Ectodermal cell (in vitro differentiated cells): ENCODE measurements at regions not wholly inside any gene's neighbourhood (a gene's known extent, or its start where the extent isn't known, plus 50 kb on each side); places are given as distances from the start of the nearest gene placed in this dataset.

Experiments used
- H3K27ac ChIP-seq: 2 replicates; pipeline ENCODE4 v1.7.0; 2013; ENCODE audit warnings: mild to moderate bottlenecking, low read depth, low read length; ENCODE audit not compliant: insufficient read depth, poor library complexity, severe bottlenecking
- H3K27me3 ChIP-seq: 2 replicates; pipeline ENCODE4 v1.7.0; 2013; ENCODE audit warnings: mild to moderate bottlenecking, low read length; ENCODE audit not compliant: insufficient read depth, control insufficient read depth, poor library complexity, severe bottlenecking
- H3K36me3 ChIP-seq: one replicate; pipeline ENCODE4 v1.7.0; 2013; ENCODE audit warnings: low read length; ENCODE audit not compliant: control insufficient read depth, insufficient read depth
- H3K4me1 ChIP-seq: one replicate; pipeline ENCODE4 v1.7.0; 2013; ENCODE audit warnings: low read length; ENCODE audit not compliant: control insufficient read depth, insufficient read depth
- H3K4me3 ChIP-seq: 2 replicates; pipeline ENCODE4 v1.7.0; 2013; ENCODE audit warnings: low read depth, low read length, control low read depth; ENCODE audit not compliant: insufficient read depth
- H3K9me3 ChIP-seq: 2 replicates; pipeline ENCODE4 v1.7.0; 2013; ENCODE audit warnings: mild to moderate bottlenecking, low read length, moderate library complexity; ENCODE audit not compliant: control insufficient read depth
- whole genome bisulfite sequencing, 2 experiments: methylation state at CpG; one replicate each; pipeline ENCODE4 v1.1.7; 2013; ENCODE audit warnings: missing lambda C conversion rate in 2 of 2; 5-methylcytosine and 5-hydroxymethylcytosine counted together

- WGBS, 2 experiments = 60 to 92% methylated on average over 1 to 2 of the region's 2 CpGs
- H3K4me1 ChIP-seq = no peaks in the 10 kb centered on the region
These were observed 739.3 kb downstream of the ADGRL2 start for GRCh38 chr1:82540006-82540405.

GRCh38 chr1:82538876-82539275 is 738.1 kb downstream of the ADGRL2 start:
- H3K4me3 ChIP-seq = no peak overlapping the region
- H3K9me3 ChIP-seq = no peaks in the 10 kb centered on the region
- no peaks in the 10 kb centered on the region for H3K27me3 ChIP-seq
- H3K36me3 ChIP-seq = no peaks in the 10 kb centered on the region
- no peak overlapping the region for H3K27ac ChIP-seq
- no peaks in the 10 kb centered on the region for H3K4me1 ChIP-seq

More at GRCh38 chr1:82540006-82540405, 739.3 kb downstream of the ADGRL2 start:
- H3K36me3 ChIP-seq = no peaks in the 10 kb centered on the region
- H3K4me3 ChIP-seq = no peak overlapping the region
- no peaks in the 10 kb centered on the region for H3K27me3 ChIP-seq
- no peak overlapping the region for H3K27ac ChIP-seq
- H3K9me3 ChIP-seq = no peaks in the 10 kb centered on the region

GRCh38 chr1:82534996-82535395 is 734.3 kb downstream of the ADGRL2 start:
- H3K27ac ChIP-seq = no peak overlapping the region
- H3K9me3 ChIP-seq = no peaks in the 10 kb centered on the region
- H3K27me3 ChIP-seq = no peaks in the 10 kb centered on the region
- H3K36me3 ChIP-seq = no peaks in the 10 kb centered on the region
- WGBS, 2 experiments = 97% methylated on average over 6 of the region's 6 CpGs
- H3K4me3 ChIP-seq = no peak overlapping the region
- no peaks in the 10 kb centered on the region for H3K4me1 ChIP-seq

GRCh38 chr1:82525378-82525777 is 724.6 kb downstream of the ADGRL2 start:
- no peak overlapping the region for H3K27ac ChIP-seq
- no peaks in the 10 kb centered on the region for H3K4me1 ChIP-seq
- H3K4me3 ChIP-seq = no peak overlapping the region
- H3K36me3 ChIP-seq = no peaks in the 10 kb centered on the region
- H3K9me3 ChIP-seq = no peaks in the 10 kb centered on the region
- H3K27me3 ChIP-seq = no peaks in the 10 kb centered on the region

GRCh38 chr1:82520611-82521010 is 719.9 kb downstream of the ADGRL2 start:
- H3K27ac ChIP-seq = no peak overlapping the region

GRCh38 chr1:82517586-82517985 is 716.9 kb downstream of the ADGRL2 start:
- Histone ChIP-seq H3K36me3 (no peaks in the 10 kb centered on the region), H3K27me3 (no peaks in the 10 kb centered on the region), H3K4me1 (peaks cover 11% of the 10 kb centered on the region), H3K27ac (no peak overlapping the region), H3K4me3 (no peak overlapping the region), H3K9me3 (no peaks in the 10 kb centered on the region)
- WGBS, 2 experiments = 50 to 51% methylated on average over 8 of the region's 8 CpGs

More at GRCh38 chr1:82520611-82521010, 719.9 kb downstream of the ADGRL2 start:
- whole genome bisulfite sequencing, 2 experiments = 100% methylated on average over 1 of the region's 1 CpG
- H3K36me3 ChIP-seq = no peaks in the 10 kb centered on the region
- H3K4me3 ChIP-seq = no peak overlapping the region
- H3K27me3 ChIP-seq = no peaks in the 10 kb centered on the region
- H3K4me1 ChIP-seq = peaks cover 11% of the 10 kb centered on the region
- no peaks in the 10 kb centered on the region for H3K9me3 ChIP-seq

GRCh38 chr1:82515650-82516049 is 714.9 kb downstream of the ADGRL2 start:
- Histone ChIP-seq H3K36me3 (no peaks in the 10 kb centered on the region), H3K9me3 (no peaks in the 10 kb centered on the region), H3K27ac (no peak overlapping the region), H3K4me1 (peaks cover 11% of the 10 kb centered on the region), H3K27me3 (no peaks in the 10 kb centered on the region), H3K4me3 (no peak overlapping the region)

- Histone ChIP-seq H3K27me3 (no peaks in the 10 kb centered on the region), H3K27ac (no peak overlapping the region), H3K36me3 (no peaks in the 10 kb centered on the region), H3K9me3 (no peaks in the 10 kb centered on the region), H3K4me1 (no peaks in the 10 kb centered on the region), H3K4me3 (no peak overlapping the region)
These were observed 710.7 kb downstream of the ADGRL2 start for GRCh38 chr1:82511441-82511840.

- Histone ChIP-seq H3K4me3 (no peak overlapping the region), H3K27me3 (no peaks in the 10 kb centered on the region), H3K9me3 (no peaks in the 10 kb centered on the region), H3K4me1 (no peaks in the 10 kb centered on the region), H3K36me3 (no peaks in the 10 kb centered on the region), H3K27ac (no peak overlapping the region)
- 85% methylated on average over 2 of the region's 2 CpGs; no CpG with 5 or more reads in 1 of the 2 experiments for whole genome bisulfite sequencing, 2 experiments
These were observed 709.7 kb downstream of the ADGRL2 start for GRCh38 chr1:82510431-82510830.

- 85 to 96% methylated on average over 1 of the region's 1 CpG for WGBS, 2 experiments
- H3K4me1 ChIP-seq = no peaks in the 10 kb centered on the region
These were observed 706.3 kb downstream of the ADGRL2 start for GRCh38 chr1:82507011-82507410.

GRCh38 chr1:82503822-82504221 is 703.1 kb downstream of the ADGRL2 start:
- Histone ChIP-seq H3K4me3 (no peak overlapping the region), H3K4me1 (no peaks in the 10 kb centered on the region), H3K36me3 (no peaks in the 10 kb centered on the region), H3K9me3 (no peaks in the 10 kb centered on the region), H3K27me3 (no peaks in the 10 kb centered on the region), H3K27ac (no peak overlapping the region)
- WGBS, 2 experiments = 95% methylated on average over 1 of the region's 1 CpG; no CpG with 5 or more reads in 1 of the 2 experiments

More at GRCh38 chr1:82507011-82507410, 706.3 kb downstream of the ADGRL2 start:
- H3K27me3 ChIP-seq = no peaks in the 10 kb centered on the region
- no peaks in the 10 kb centered on the region for H3K9me3 ChIP-seq
- no peaks in the 10 kb centered on the region for H3K36me3 ChIP-seq
- no peak overlapping the region for H3K27ac ChIP-seq
- no peak overlapping the region for H3K4me3 ChIP-seq
